Stimulated activated naive CD4-positive, alpha-beta T cell treated with Interleukin-2 at 50 U/mL for 16 hours (primary cell): ENCODE measurements at regions not wholly inside any gene's neighbourhood (a gene's known extent, or its start where the extent isn't known, plus 50 kb on each side); places are given as distances from the start of the nearest gene placed in this dataset.
"Not testable (repeated sequence)": the region's sequence is repeated elsewhere in the genome, so short reads cannot be mapped to it uniquely, and the experiment has no call there.

Experiments used
- DNase-seq: peaks from one replicate; lab custom pipeline; 2025; lab: John Stamatoyannopoulos, UW

DNA sequence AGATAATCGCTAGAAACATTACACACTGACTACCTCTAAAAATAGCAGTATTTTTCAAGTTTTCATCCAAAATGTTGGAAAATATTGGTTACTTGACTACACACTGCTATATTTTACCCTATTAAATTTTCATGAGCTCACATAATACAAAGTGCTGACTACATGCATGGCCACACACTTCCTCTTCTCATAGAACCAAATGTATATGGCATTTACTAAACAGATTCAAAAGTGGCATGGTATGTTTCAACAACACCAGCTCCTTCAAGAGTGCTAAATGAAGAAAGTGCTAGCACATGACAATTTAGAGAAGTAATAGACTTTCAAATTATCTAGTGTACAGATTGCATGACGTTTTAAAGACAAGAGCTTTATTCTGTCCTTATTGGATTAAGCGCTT is 780.4 kb upstream of the SLITRK6 start:
- no peak for DNase-seq

- no peak for DNase-seq
These were observed 782.5 kb upstream of the SLITRK6 start for GRCh38 chr13:86581706-86582105.

DNA sequence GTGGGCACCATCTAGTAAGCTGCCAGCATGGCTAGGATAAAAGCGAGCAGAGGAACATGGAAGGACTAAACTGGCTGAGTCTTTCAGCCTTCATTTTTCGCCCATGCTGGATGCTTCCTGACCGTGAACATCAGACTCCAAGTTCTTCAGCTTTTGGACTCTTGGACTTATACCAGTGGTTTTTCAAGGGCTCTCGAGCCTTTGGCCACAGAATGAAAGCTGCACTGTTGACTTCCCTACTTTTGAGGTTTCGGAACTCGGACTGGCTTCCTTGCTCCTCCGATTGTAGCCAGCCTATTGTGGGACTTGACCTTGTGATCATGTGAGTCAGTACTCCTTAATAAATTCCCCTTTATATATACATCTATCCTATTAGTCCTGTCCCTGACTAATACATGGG is 785.1 kb upstream of the SLITRK6 start:
- DNase-seq = no peak

GRCh38 chr13:86585835-86586234 is 786.6 kb upstream of the SLITRK6 start:
- DNase-seq = no peak

- no peak for DNase-seq
These were observed 792.6 kb upstream of the SLITRK6 start for GRCh38 chr13:86591862-86592261.

DNA sequence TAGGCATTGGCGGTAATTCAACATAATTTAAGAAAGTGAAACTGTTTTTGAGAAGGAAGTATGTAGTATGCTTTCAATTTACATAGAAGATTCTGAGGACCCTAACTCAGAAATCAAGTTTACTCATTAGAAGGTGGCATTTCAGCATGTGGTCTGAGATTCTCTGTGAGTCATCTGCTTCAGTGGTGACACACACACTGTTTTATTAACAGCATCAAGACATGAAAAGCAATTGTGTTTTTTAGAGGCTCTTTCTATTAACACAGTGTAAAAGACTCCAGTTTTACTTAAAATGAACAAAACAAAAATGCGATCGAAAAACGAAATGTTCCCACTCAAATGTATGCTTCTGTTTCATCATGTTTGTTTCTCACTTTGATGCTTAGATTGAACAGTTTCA is 802.1 kb upstream of the SLITRK6 start:
- no peak for DNase-seq

DNA sequence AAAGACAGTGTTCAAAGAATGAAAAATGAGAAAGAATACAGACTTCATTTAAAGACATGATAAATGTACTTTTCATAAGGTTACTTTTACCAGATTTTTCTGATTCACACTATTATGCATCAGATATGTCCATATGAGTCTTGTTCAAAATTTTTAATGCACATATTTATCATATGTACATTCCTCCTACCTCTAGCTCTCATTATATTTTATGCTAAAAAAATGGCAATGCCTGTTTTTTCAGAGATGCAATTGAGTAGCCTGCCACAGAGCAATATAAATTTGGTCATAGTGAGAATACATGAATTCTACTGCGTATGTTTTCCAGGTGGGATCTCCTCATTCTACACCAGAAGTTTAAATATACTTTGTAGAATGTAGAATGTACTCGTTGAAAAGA is 807.0 kb upstream of the SLITRK6 start:
- DNase-seq = no peak

DNA sequence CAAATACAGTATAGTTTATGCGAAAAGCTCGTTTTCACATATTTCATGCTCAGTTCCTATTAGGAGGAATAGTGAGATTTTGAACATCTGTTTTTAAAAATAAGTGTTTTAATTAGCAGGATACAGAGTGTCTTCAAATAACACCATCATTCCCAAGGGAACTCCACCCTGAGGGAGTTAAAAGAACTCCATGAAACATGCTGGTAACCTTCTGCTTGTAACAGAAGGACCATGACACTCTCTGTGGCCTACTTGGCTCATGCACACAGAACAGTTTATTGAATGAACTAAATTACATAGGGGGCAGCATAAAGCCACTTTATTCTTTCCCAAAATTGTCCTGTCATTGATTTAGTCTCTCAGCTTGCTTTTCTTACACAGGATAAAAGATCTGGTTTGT is 809.5 kb upstream of the SLITRK6 start:
- DNase-seq = no peak

GRCh38 chr13:86633346-86633745 is 834.1 kb upstream of the SLITRK6 start:
- DNase-seq = no peak

DNA sequence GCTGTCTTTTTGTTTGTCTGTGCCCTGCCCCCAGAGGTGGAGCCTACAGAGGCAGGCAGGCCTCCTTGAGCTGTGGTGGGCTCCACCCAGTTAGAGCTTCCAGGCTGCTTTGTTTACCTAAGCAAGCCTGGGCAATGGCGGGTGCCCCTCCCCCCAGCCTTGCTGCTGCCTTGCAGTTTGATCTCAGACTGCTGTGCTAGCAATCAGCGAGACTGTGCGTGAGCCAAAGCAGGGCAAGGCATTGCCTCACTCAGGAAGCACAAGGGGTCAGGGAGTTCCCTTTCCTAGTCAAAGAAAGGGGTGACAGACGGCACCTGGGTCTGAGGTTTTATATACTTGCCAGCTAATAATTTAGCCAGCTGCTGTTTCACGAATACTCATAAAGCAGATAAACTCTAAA is 852.0 kb upstream of the SLITRK6 start:
- not testable (repeated sequence) for DNase-seq

GRCh38 chr13:86653009-86653408 is 853.8 kb upstream of the SLITRK6 start:
- DNase-seq = no peak

- no peak for DNase-seq
These were observed 856.3 kb upstream of the SLITRK6 start for GRCh38 chr13:86655561-86655960.

DNA sequence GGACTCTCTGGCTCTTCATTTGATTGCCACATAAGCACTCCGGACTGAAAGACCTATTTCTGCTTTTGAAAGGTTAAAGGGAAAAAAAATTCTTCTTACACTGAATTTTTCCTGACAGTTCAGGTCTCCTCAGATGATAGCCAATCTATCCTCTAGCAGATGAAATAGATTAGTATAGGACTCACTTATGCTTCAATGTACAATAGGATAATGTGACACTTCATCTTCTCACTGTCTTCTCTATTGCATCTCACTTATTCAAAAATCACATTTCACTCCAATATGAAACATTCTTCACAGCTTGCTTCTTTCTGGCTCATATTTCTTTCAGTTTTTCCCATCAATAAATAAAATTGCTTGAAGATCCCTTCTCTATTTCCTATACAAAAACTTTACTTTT is 860.9 kb upstream of the SLITRK6 start:
- DNase-seq = no peak

DNA sequence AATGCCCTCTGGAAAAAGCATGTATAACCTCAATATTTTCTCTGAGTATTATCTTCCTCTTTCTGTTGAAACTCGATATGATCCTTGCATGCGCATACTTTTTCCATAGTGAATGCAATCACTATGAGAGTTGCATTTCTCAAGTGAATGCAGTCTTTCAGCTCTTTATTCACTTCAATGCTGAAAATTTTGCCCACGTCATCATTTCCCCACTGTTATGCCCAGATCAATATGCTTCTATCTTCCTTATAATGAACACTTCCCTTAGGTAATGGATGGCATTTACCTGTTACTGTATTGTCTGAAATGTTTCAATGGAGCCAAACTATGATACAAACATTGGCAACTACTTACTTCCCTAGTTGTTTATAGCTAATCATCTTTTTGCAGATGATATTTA is 866.6 kb upstream of the SLITRK6 start:
- DNase-seq = no peak

DNA sequence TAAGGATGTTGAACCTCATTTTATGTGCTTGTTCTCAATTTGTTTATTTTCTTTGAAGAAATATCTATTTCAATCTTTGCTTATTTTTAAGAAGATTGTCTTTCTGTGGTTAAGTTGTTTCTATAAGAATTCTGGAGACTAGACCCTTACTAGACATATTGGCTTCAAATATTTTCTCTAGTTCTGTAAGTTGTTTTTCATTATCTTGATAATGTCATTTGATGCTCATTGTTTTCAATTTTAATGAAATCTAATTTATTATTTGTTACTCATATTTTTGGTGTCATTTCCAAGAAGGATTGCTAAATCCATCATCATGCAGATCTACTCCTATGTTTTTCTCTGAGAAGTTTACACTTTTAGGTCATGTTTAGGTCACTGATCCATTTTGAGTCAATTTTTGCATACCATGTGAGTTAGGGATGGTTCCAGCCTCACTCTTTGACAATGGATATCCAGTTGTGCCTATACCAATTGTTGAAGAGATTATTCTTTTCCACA is 874.8 kb upstream of the SLITRK6 start:
- DNase-seq = no peak

GRCh38 chr13:86681223-86681622 is 882.0 kb upstream of the SLITRK6 start:
- DNase-seq = no peak

DNA sequence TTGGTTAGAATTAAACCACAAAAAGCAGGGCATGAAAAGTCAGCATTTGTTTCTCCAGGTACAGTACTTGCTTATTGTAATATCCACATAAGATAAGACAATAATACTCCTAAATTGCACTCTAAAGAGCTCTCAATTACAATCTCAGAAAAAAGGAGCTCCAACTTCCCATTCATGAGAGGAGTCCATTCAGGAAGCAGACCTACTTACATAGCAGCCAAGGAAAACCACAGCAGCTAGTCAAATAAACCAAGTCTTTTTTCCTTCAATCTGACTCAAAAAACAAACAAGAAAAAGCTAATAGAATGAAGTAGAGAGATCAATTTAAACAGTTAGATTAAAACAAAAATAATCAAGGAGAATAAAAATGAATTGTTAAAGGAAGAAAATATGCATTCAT is 885.2 kb upstream of the SLITRK6 start:
- DNase-seq = no peak

GRCh38 chr13:86689911-86690310 is 890.7 kb upstream of the SLITRK6 start:
- no peak for DNase-seq

DNA sequence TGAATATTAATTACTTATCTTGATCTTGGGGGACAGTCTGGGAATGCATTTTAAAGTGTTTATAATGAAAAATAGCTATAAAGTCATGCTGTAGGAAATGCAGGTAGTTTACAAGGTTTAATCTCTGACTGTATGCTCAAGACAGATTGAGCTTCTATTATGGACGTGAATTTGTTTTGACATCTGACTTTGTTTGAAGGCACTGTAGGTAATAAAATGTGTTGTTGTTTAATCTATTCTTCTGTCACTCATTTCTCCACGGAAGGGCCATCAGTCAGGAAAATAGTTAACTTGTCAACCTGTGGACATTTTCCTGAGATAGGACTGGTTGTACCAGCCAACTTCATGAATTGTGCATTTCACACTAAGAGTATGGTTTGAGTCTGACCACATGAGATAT is 893.1 kb upstream of the SLITRK6 start:
- no peak for DNase-seq

DNA sequence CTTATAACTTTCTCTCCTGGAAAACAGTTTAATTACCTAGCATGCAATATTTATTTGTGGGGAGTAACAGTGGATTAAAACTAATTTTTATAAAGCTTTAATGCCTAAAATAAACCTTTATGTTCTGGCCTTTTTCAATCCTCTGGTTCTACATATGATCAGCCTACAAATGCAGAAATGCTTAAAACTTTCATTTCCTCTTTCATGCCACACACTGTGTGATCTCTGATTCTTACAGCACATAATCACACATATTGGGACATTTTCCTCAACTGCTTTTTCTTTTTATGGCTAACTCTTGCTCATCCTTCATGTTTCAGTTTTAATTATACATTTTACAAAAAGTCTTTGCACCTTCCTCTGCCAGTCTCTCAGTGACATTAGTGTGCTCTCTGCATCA is 910.8 kb upstream of the SLITRK6 start:
- no peak for DNase-seq

- DNase-seq = no peak
These were observed 911.7 kb upstream of the SLITRK6 start for GRCh38 chr13:86710896-86711295.

DNA sequence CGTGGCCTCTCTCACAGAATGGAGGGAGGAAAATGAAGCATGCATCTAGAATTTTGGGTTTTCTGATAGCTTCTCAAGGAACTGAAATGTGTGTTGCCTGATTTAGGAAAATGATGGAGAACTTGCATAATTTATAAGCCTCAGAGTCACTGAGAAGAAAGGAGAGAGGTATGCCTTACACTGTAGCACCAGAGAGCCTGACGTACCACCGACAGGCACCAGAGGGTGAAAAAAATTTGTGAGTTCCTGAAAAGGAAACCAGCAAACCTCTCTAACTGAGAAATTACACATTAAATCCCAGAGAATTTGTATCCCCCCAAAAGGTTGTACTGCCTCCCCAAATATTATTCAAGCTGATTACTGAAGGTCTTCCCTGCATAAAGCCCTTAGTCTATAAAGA is 915.3 kb upstream of the SLITRK6 start:
- DNase-seq = no peak

DNA sequence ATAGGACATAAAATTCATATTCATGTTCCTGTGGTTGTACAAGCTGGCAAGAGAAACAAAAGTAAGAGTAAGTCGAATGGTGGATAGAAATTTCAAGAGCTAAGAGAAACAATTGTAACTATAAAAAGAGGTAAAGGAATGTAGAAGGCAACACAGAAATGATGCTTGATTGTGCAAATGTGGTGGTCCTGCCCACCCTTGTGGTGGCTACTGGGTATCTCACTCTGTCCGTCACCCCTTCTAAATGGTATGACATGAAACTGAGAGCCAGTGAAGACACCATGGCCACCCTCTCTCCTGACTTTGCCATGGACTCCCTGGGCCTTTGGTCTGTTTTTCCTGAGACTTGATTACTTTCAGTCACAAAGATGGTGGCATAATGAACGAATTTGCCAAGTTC is 925.9 kb upstream of the SLITRK6 start:
- DNase-seq = no peak

DNA sequence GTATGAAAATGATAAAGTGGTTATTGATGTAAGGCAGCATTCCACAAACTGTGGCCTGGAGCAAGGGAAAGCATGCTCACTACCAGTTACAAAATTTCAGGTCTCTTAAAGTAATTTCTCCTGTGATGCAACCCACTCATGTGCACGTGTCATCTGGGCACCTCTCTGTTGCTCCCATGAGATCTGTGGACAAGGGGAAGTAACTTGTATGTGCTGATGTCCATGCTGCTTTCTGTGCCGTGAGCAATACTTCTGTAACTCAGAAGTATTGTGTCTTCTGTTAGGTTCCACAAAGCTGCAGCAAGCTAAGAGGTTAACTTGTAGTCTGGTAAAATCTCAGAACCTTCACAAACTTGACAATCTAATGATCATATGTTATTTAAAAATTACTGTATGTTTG is 930.0 kb upstream of the SLITRK6 start:
- DNase-seq = no peak

GRCh38 chr13:86731987-86732386 is 932.8 kb upstream of the SLITRK6 start:
- no peak for DNase-seq
